Panc1 (cell line): ENCODE measurements at regions not wholly inside any gene's neighbourhood (a gene's known extent, or its start where the extent isn't known, plus 50 kb on each side); places are given as distances from the start of the nearest gene placed in this dataset.

Experiments
- ATAC-seq: fragments of 200-7000 bp; cut with Tn5 transposase; 2 replicates; pipeline ENCODE4 v1.9.1; 2020; ENCODE audit warnings: mild to moderate bottlenecking, moderate library complexity
- BruUV-seq: library from RNA; stranded (reverse); fragments of 400-500 nt; replicated peaks from 2 replicates; lab custom pipeline; 2021; lab: Mats Ljungman, UMichigan
- CTCF ChIA-PET: fragments of 300-600 bp; sonication (Branson Sonifier 250); formaldehyde crosslinking; loops from one replicate; lab custom pipeline; 2022; ENCODE audit warnings: antibody characterized with exemption; lab: Charles Lee
- POLR2A ChIA-PET: fragments of 300-600 bp; sonication (Branson Sonifier 250); formaldehyde crosslinking; loops from one replicate; lab custom pipeline; 2022; ENCODE audit warnings: antibody characterized with exemption; lab: Charles Lee
- DNase-seq: peaks from one replicate; pipeline ENCODE4 v3.0.0-alpha.2; 2010; ENCODE audit warnings: low read depth, low spot score
- H3K27ac ChIP-seq: 2 replicates; pipeline ENCODE4 v1.5.1; 2011; ENCODE audit warnings: mild to moderate bottlenecking, low read length, inconsistent platforms
- H3K27me3 ChIP-seq: fragments of 200-500 bp; sonication (Bioruptor generic); 2 replicates; pipeline ENCODE4 v1.6.0; 2014; ENCODE audit warnings: low read length, inconsistent platforms; ENCODE audit not compliant: control insufficient read depth, insufficient read depth
- H3K36me3 ChIP-seq: fragments of 200-500 bp; sonication (Bioruptor generic); 2 replicates; pipeline ENCODE4 v1.5.1; 2014; ENCODE audit warnings: inconsistent platforms, mild to moderate bottlenecking, low read length, moderate library complexity; ENCODE audit not compliant: control insufficient read depth, insufficient read depth
- H3K4me1 ChIP-seq: 2 replicates; pipeline ENCODE4 v1.5.1; 2011; ENCODE audit warnings: inconsistent platforms, mild to moderate bottlenecking, low read length, moderate library complexity; ENCODE audit not compliant: control insufficient read depth, insufficient read depth
- H3K4me3 ChIP-seq, 2 experiments: 2 replicates each; pipeline ENCODE4 v1.5.1; 2011 to 2012; ENCODE audit warnings: low read depth in 2 of 2, low read length in 2 of 2, mild to moderate bottlenecking in 2 of 2, inconsistent platforms in 1 of 2, moderate library complexity in 1 of 2
- H3K9me3 ChIP-seq: fragments of 200-500 bp; sonication (Bioruptor generic); 2 replicates; pipeline ENCODE4 v1.5.1; 2014; ENCODE audit warnings: low read depth, mild to moderate bottlenecking, inconsistent platforms, low read length, moderate library complexity; ENCODE audit not compliant: control insufficient read depth, insufficient read depth
- CTCF ChIP-seq: fragments of 450-650 bp; IDR thresholded peaks from 2 replicates; pipeline ENCODE4 v1.5.1; 2017; ENCODE audit warnings: mild to moderate bottlenecking
- POLR2AphosphoS5 ChIP-seq: IDR thresholded peaks from 2 replicates; pipeline ENCODE4 v1.6.1; 2012; ENCODE audit warnings: mild to moderate bottlenecking, low read depth, low read length, moderate library complexity
- REST ChIP-seq, 2 experiments: IDR thresholded peaks; 2 replicates each; pipeline ENCODE4 v1.6.1; 2011 to 2012; ENCODE audit warnings: low read depth in 2 of 2, control low read depth in 1 of 2, low read length in 1 of 2, mild to moderate bottlenecking in 1 of 2, moderate library complexity in 1 of 2; ENCODE audit not compliant: insufficient read depth in 1 of 2
- SIN3A ChIP-seq: IDR thresholded peaks from 2 replicates; pipeline ENCODE4 v1.6.1; 2012; ENCODE audit warnings: low read depth, mild to moderate bottlenecking, low read length, moderate library complexity, borderline replicate concordance; ENCODE audit not compliant: insufficient read depth
- TCF7L2 ChIP-seq: IDR thresholded peaks from 2 replicates; pipeline ENCODE4 v1.6.1; 2011; ENCODE audit warnings: mild to moderate bottlenecking, low read depth, low read length, inconsistent platforms
- in situ Hi-C: cut with HindIII; loops from 2 replicates; pipeline ENCODE4 v1.10.0; 2016; ENCODE audit warnings: low sequenced_read_pairs, low pct_unique_long_range_greater_than_20kb
- intact Hi-C: fragments of 100-400 bp; cut with micrococcal nuclease; formaldehyde crosslinking; loops from one replicate; pipeline ENCODE4 v1.10.0; 2022; ENCODE audit not compliant: unreplicated experiment

- ATAC-seq (no peak), DNase-seq (no peak)
- Histone ChIP-seq H3K4me3 (no peak overlapping the region), H3K27me3 (no peaks in the 10 kb centered on the region), H3K27ac (no peak overlapping the region), H3K4me1 (no peaks in the 10 kb centered on the region), H3K36me3 (no peaks in the 10 kb centered on the region), H3K9me3 (no peaks in the 10 kb centered on the region)
- BruUV-seq: no TSS peak
- intact Hi-C loops (no loop called here), in situ Hi-C loops (no loop called here)
- ChIA-PET CTCF (no interaction called here), POLR2A (no interaction called here)
- TF ChIP-seq SIN3A (no peak), TCF7L2 (no peak), CTCF (no peak), REST (IDR thresholded peaks at IDR 0.05; ENCODE audit: insufficient read depth in 1 of 2, low read depth in 2 of 2, low read length in 1 of 2) (no peak), POLR2AphosphoS5 (no peak)
Observed at GRCh38 chr4:156568041-156568440, 403.6 kb downstream of the PDGFC start.

- Histone ChIP-seq H3K4me3 (no peak overlapping the region), H3K9me3 (no peaks in the 10 kb centered on the region), H3K27me3 (no peaks in the 10 kb centered on the region), H3K4me1 (no peaks in the 10 kb centered on the region), H3K27ac (no peak overlapping the region), H3K36me3 (no peaks in the 10 kb centered on the region)
- in situ Hi-C loops (no loop called here), intact Hi-C loops (no loop called here)
- ATAC-seq (no peak), DNase-seq (no peak)
- POLR2A ChIA-PET: no interaction called here
- BruUV-seq: no TSS peak
- TF ChIP-seq CTCF (no peak), TCF7L2 (no peak), REST (IDR thresholded peaks at IDR 0.05; ENCODE audit: insufficient read depth in 1 of 2, low read depth in 2 of 2, low read length in 1 of 2) (no peak), POLR2AphosphoS5 (no peak), SIN3A (no peak)
- CTCF ChIA-PET: no interaction called here
Observed at GRCh38 chr4:156560701-156561100, 410.9 kb downstream of the PDGFC start.
